Renal pelvis (tissue), 1 donor: ENCODE measurements at regions not wholly inside any gene's neighbourhood (a gene's known extent, or its start where the extent isn't known, plus 50 kb on each side); places are given as distances from the start of the nearest gene placed in this dataset.
"Not testable (repeated sequence)": the region's sequence is repeated elsewhere in the genome, so short reads cannot be mapped to it uniquely, and the experiment has no call there.

ENCODE experiments used
- DNase-seq: peaks from one replicate; pipeline ENCODE4 v3.0.0-alpha.2; 2013

DNA sequence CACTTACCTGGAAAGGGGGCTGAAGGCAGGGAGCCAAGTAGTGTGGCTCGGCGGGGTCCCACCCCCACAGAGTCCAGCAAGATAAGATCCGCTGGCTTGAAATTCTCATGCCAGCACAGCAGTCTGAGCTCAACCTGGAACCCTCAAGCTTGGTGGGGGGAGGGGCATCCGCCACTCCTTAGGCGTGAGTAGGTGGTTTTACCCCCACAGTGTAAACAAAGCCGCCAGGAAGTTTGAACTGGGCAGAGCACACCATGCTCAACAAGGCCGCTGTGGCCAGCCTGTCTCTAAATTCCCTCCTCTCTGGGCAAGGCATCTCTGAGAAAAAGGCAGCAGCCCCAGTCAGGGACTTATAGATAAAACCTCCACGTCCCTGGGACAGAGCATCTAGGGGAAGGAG lies 156.3 kb downstream of the KBTBD8 start:
- DNase-seq: no peak

GRCh38 chr3:67167481-67167880 lies 169.4 kb downstream of the KBTBD8 start:
- no peak for DNase-seq

- DNase-seq: no peak
Measured at GRCh38 chr3:67171841-67172240, 173.7 kb downstream of the KBTBD8 start.

- not testable (repeated sequence) for DNase-seq
Measured at GRCh38 chr3:67173130-67173529, 175.0 kb downstream of the KBTBD8 start.

GRCh38 chr3:67176396-67176795 lies 178.3 kb downstream of the KBTBD8 start:
- DNase-seq: no peak

GRCh38 chr3:67192466-67192865 lies 194.4 kb downstream of the KBTBD8 start:
- no peak for DNase-seq

GRCh38 chr3:67196677-67197076 lies 198.6 kb downstream of the KBTBD8 start:
- DNase-seq: no peak

- DNase-seq: no peak
Measured at GRCh38 chr3:67198374-67198773, 200.3 kb downstream of the KBTBD8 start.

DNA sequence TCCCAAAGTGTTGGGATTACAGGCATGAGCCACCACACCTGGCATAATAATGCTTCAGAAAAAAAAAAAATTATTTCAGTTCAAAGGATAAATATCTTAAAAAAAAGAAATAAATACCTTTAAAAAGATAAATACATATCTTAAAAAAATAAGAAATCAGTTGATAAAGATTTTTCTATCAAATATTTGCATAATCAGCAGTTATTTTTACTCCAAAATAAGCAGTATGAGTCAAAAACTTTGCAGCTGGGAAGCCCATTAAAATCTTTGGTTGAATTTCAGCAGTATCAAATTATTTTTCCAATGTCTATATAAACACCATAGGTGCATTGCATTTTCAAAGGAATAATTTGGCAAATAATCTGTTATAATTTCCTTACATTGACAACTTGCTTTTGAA lies 202.5 kb downstream of the KBTBD8 start:
- DNase-seq: no peak

GRCh38 chr3:67201026-67201425 lies 202.9 kb downstream of the KBTBD8 start:
- DNase-seq: no peak

- DNase-seq: no peak
Measured at GRCh38 chr3:67202053-67202452, 203.9 kb downstream of the KBTBD8 start.

- no peak for DNase-seq
Measured at GRCh38 chr3:67204951-67205350, 206.8 kb downstream of the KBTBD8 start.

DNA sequence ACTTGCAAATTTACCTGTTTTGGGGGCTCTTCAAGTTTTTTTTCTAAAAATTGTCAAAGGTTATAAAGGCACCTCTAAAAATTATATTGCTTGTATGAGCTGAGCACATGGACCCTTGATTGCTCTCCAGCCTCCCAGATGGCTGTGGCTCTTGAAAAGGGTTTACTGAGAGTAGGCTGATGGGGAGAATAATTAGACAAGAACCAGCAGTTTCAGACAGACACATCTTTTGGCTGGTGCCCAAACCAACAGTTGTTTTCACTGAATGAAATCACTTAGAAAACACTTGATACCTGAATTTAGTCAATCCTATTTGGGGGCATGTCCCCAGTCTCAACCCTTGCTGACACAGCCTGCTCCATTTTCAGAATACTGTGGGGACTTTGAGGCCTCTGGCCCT lies 217.6 kb downstream of the KBTBD8 start:
- DNase-seq: no peak

- no peak for DNase-seq
Measured at GRCh38 chr3:67227030-67227429, 228.9 kb downstream of the KBTBD8 start.

DNA sequence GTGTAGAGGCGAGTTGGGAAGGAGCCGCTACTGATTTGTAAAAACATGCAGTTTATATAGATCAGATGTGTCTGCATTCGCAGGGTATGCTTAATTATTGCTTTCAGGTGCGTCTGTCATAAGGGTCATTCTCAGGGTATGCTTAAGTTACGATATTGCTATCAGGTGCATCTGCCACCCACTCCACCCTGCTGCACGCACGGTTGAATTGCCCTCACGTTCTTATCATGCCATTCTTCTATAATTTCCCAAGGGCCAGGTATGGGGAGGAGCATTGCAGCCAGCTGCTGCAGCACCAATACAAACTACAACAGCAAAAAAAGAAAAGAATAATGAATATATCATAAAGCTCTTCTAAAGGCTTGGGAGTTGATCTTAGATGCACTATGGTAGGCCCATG lies 230.0 kb downstream of the KBTBD8 start:
- no peak for DNase-seq

GRCh38 chr3:67232642-67233041 lies 234.5 kb downstream of the KBTBD8 start:
- DNase-seq: no peak

DNA sequence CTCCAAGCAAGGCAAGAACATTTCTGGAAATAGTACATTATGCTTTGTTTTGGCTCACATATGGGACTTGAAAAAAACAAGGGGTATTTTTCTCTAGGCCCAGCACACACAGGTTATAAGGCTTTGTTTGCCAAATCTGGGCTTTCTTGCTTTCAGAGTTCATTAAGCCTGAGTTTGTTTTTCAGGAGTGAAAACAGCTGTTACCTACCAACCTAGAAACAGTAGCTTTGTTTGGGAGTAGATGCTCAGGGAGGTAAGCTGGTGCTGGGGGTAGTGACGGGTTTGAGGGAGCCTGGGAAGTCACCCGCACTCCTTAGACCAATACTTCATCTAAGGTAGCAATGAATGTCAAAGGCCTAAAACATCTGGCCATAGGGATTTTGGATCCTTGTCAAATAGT lies 241.2 kb downstream of the KBTBD8 start:
- DNase-seq: no peak

DNA sequence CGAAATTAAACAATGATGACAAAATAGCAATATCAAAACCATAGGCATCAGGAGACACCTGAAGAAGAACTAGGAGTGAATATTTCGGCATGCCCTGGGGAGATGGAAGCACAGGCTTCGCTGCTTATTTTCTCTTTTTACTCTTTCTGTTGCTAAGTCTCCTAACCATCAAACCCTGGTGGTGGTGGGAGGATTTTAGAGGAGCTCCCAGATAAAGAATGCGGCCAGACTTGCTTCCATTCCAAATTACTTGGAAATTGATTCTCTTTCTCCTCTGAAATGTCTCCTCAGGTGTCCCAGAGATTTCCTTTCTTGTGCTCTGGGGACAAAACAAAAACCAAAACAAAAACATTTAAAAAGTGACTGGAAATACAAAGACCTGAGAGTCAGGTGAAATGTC lies 243.0 kb downstream of the KBTBD8 start:
- DNase-seq: no peak

GRCh38 chr3:67244130-67244529 lies 246.0 kb downstream of the KBTBD8 start:
- peak; percentile 47 for DNase-seq

GRCh38 chr3:67245545-67245944 lies 247.4 kb downstream of the KBTBD8 start:
- no peak for DNase-seq

DNA sequence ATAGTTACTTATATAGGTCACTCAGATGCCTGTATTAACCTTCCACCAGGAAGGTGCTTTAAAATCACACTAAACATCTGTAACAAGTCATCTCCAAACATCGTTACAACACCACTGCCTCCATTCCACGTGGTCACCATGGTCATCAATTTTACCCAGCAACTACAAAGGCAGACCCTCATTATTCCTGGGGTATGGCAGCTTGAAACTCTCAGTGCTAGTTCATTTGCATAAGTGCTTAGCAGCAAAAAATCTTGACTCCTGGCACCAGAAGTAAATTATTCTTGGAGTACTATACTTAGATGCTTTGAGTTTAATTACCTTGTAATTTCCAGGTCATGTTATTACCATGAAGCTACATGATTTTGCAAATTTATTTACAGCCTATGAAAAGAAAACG lies 250.6 kb downstream of the KBTBD8 start:
- no peak for DNase-seq

DNA sequence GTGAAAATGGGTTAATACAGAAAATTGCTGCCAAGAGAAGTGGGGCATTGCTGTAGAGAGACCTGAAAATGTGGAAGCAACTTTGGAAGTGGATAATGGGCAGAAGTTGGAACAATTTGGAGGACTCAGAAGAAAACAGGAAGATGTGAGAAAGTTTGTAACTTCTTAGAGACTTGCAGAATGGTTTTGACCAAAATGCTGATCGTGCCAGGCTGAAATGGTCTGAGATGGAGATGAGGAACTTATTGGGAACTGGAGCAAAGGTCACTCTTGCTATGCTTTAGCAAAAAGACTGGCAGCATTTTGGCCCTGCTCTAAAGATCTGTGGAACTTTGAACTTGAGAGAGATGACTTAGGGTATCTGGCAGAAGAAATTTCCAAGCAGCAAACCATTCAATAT lies 254.8 kb downstream of the KBTBD8 start:
- not testable (repeated sequence) for DNase-seq

DNA sequence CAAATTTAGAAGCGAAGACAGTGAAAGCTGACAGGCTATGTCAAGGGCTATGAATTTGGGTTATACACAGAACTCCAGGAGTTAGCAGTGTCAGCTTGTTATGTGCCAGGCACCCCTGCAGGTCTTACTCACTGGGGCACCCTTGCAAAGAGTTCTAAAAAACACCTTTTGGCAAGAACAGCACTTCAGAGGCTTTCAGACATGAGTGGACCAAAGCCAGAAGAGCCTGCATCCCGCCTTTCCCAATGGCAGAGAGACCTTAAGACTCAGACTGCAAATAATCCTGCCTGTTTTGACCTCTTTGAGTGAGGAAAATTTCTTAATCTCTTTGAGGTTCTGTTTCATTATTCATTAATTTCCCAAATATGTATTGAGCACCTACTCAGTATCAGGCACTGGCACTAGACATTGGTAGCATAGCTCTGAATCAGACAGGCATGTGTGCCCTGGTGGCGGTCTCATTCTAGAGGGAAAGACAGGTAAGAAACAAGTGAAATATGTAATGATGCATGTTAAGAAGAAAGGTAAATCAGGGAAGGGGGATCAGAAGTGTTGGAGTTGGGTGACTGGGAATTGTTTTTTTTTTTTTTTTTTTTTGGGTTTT lies 280.0 kb downstream of the KBTBD8 start:
- no peak for DNase-seq

GRCh38 chr3:67286586-67286985 lies 288.5 kb downstream of the KBTBD8 start:
- no peak for DNase-seq
